GM12878 (cell line): ENCODE measurements at regions not wholly inside any gene's neighbourhood (a gene's known extent, or its start where the extent isn't known, plus 50 kb on each side); places are given as distances from the start of the nearest gene placed in this dataset.
"Not testable (repeated sequence)": the region's sequence is repeated elsewhere in the genome, so short reads cannot be mapped to it uniquely, and the experiment has no call there.

ENCODE experiments used
- EP300 ChIP-seq, 2 experiments: fragments of 150-350 bp in 1 of 2; IDR thresholded peaks; 2 replicates each; pipeline ENCODE4 v1.6.1; 2011 to 2012; ENCODE audit warnings: low read depth in 2 of 2, low read length in 2 of 2, borderline replicate concordance in 1 of 2, improper control_type of control experiment in 1 of 2, inconsistent platforms in 1 of 2; ENCODE audit not compliant: control insufficient read depth in 1 of 2
- EZH2 ChIP-seq: IDR thresholded peaks from 2 replicates; pipeline ENCODE4 v1.6.1; 2012; ENCODE audit warnings: low read depth, mild to moderate bottlenecking, control low read depth, inconsistent platforms, low read length, borderline replicate concordance; ENCODE audit not compliant: control insufficient read depth
- FOXK2 ChIP-seq: fragments of 450-650 bp; IDR thresholded peaks from 2 replicates; pipeline ENCODE4 v1.6.1; 2017; ENCODE audit warnings: mild to moderate bottlenecking, moderate library complexity
- FOXM1 ChIP-seq: IDR thresholded peaks from 2 replicates; pipeline ENCODE4 v1.6.1; 2012; ENCODE audit warnings: low read depth, mild to moderate bottlenecking, inconsistent platforms, low read length, moderate library complexity
- GABPA ChIP-seq: IDR thresholded peaks from 2 replicates; pipeline ENCODE4 v1.6.1; 2014; ENCODE audit warnings: antibody characterized with exemption, low read depth, mild to moderate bottlenecking, inconsistent platforms
- HDAC6 ChIP-seq: fragments of 200-600 bp; sonication (generic); IDR thresholded peaks from one replicate; pipeline ENCODE4 v1.8.0; 2017; ENCODE audit warnings: antibody characterized with exemption; ENCODE audit not compliant: unreplicated experiment
- NR2F1 ChIP-seq: fragments of 450-650 bp; conservative IDR thresholded peaks from 2 replicates; pipeline ENCODE4 v1.6.1; 2017; ENCODE audit warnings: mild to moderate bottlenecking
- ZNF24 ChIP-seq: fragments of 450-650 bp; IDR thresholded peaks from 2 replicates; pipeline ENCODE4 v1.6.1; 2017; ENCODE audit warnings: antibody characterized with exemption, mild to moderate bottlenecking
- TF ChIP-seq, protein P1 (sequence below): fragments of 450-650 bp; IDR thresholded peaks from 2 replicates; pipeline ENCODE4 v1.6.1; 2017; ENCODE audit warnings: mild to moderate bottlenecking, low read depth, inconsistent platforms; ENCODE audit not compliant: poor library complexity, severe bottlenecking
- TF ChIP-seq, protein P2 (sequence below): fragments of 450-650 bp; IDR thresholded peaks from 2 replicates; pipeline ENCODE4 v1.6.1; 2018; ENCODE audit warnings: mild to moderate bottlenecking, low read depth, moderate library complexity; ENCODE audit not compliant: partially characterized antibody
- TF ChIP-seq, protein P3 (sequence below), 3 experiments: IDR thresholded peaks in 2 of 3; conservative IDR thresholded peaks in 1 of 3; 2 replicates each; pipeline ENCODE4 v1.5.1; 2011; ENCODE audit warnings: low read depth in 3 of 3, low read length in 3 of 3, mild to moderate bottlenecking in 3 of 3, control low read depth in 2 of 3, moderate library complexity in 2 of 3, inconsistent platforms in 1 of 3, mixed read lengths in 1 of 3; ENCODE audit not compliant: control insufficient read depth in 2 of 3, insufficient read depth in 1 of 3; ENCODE audit errors: extremely low read depth in 1 of 3
- TF ChIP-seq, protein P4 (sequence below): IDR thresholded peaks from 2 replicates; pipeline ENCODE4 v1.6.1; 2011; ENCODE audit warnings: borderline replicate concordance, low read depth, mild to moderate bottlenecking, moderate library complexity, mixed read lengths, low read length; ENCODE audit not compliant: insufficient read depth; ENCODE audit errors: extremely low read length

DNA sequence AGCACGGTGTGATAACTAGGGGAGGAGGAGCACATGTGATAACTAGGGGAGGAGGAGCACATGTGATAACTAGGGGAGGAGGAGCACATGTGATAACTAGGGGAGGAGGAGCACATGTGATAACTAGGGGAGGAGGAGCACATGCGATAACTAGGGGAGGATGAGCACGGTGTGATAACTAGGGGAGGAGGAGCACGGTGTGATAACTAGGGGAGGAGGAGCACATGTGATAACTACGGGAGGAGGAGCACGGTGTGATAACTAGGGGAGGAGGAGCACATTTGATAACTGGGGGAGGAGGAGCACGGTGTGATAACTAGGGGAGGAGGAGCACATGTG, 85.7 kb downstream of the DACT2 start:
- not testable (repeated sequence) for TF ChIP-seq FOXM1; ZNF24; FOXK2; EP300 (IDR thresholded peaks at IDR 0.05; ENCODE audit: borderline replicate concordance in 1 of 2, control insufficient read depth in 1 of 2, low read depth in 2 of 2, low read length in 2 of 2); EZH2; GABPA; HDAC6; NR2F1
- TF ChIP-seq, protein P1, sequence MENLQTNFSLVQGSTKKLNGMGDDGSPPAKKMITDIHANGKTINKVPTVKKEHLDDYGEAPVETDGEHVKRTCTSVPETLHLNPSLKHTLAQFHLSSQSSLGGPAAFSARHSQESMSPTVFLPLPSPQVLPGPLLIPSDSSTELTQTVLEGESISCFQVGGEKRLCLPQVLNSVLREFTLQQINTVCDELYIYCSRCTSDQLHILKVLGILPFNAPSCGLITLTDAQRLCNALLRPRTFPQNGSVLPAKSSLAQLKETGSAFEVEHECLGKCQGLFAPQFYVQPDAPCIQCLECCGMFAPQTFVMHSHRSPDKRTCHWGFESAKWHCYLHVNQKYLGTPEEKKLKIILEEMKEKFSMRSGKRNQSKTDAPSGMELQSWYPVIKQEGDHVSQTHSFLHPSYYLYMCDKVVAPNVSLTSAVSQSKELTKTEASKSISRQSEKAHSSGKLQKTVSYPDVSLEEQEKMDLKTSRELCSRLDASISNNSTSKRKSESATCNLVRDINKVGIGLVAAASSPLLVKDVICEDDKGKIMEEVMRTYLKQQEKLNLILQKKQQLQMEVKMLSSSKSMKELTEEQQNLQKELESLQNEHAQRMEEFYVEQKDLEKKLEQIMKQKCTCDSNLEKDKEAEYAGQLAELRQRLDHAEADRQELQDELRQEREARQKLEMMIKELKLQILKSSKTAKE, result not testable (repeated sequence)
- TF ChIP-seq, protein P2, sequence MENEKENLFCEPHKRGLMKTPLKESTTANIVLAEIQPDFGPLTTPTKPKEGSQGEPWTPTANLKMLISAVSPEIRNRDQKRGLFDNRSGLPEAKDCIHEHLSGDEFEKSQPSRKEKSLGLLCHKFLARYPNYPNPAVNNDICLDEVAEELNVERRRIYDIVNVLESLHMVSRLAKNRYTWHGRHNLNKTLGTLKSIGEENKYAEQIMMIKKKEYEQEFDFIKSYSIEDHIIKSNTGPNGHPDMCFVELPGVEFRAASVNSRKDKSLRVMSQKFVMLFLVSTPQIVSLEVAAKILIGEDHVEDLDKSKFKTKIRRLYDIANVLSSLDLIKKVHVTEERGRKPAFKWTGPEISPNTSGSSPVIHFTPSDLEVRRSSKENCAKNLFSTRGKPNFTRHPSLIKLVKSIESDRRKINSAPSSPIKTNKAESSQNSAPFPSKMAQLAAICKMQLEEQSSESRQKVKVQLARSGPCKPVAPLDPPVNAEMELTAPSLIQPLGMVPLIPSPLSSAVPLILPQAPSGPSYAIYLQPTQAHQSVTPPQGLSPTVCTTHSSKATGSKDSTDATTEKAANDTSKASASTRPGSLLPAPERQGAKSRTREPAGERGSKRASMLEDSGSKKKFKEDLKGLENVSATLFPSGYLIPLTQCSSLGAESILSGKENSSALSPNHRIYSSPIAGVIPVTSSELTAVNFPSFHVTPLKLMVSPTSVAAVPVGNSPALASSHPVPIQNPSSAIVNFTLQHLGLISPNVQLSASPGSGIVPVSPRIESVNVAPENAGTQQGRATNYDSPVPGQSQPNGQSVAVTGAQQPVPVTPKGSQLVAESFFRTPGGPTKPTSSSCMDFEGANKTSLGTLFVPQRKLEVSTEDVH, result not testable (repeated sequence)
- TF ChIP-seq, protein P3, sequence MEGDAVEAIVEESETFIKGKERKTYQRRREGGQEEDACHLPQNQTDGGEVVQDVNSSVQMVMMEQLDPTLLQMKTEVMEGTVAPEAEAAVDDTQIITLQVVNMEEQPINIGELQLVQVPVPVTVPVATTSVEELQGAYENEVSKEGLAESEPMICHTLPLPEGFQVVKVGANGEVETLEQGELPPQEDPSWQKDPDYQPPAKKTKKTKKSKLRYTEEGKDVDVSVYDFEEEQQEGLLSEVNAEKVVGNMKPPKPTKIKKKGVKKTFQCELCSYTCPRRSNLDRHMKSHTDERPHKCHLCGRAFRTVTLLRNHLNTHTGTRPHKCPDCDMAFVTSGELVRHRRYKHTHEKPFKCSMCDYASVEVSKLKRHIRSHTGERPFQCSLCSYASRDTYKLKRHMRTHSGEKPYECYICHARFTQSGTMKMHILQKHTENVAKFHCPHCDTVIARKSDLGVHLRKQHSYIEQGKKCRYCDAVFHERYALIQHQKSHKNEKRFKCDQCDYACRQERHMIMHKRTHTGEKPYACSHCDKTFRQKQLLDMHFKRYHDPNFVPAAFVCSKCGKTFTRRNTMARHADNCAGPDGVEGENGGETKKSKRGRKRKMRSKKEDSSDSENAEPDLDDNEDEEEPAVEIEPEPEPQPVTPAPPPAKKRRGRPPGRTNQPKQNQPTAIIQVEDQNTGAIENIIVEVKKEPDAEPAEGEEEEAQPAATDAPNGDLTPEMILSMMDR (IDR thresholded peaks at IDR 0.05 in 2 of 3, conservative IDR thresholded peaks at IDR 0.05 in 1 of 3; ENCODE audit: control insufficient read depth in 2 of 3, extremely low read depth in 1 of 3, insufficient read depth in 1 of 3, low read depth in 3 of 3, low read length in 3 of 3), result not testable (repeated sequence)
- TF ChIP-seq, protein P4, sequence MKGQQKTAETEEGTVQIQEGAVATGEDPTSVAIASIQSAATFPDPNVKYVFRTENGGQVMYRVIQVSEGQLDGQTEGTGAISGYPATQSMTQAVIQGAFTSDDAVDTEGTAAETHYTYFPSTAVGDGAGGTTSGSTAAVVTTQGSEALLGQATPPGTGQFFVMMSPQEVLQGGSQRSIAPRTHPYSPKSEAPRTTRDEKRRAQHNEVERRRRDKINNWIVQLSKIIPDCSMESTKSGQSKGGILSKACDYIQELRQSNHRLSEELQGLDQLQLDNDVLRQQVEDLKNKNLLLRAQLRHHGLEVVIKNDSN, result not testable (repeated sequence)
